GM12873 (cell line): ENCODE measurements at regions not wholly inside any gene's neighbourhood (a gene's known extent, or its start where the extent isn't known, plus 50 kb on each side); places are given as distances from the start of the nearest gene placed in this dataset.

Source experiments
- CTCF ChIP-seq: IDR thresholded peaks from 2 replicates; pipeline ENCODE4 v1.5.1; 2012; ENCODE audit warnings: low read depth, mild to moderate bottlenecking, moderate library complexity, low read length, control low read depth; ENCODE audit not compliant: insufficient read depth; ENCODE audit errors: missing control alignments

GRCh38 chr4:90069151-90069550 is 58.0 kb upstream of the CCSER1 start:
- TF ChIP-seq CTCF = no peak

DNA sequence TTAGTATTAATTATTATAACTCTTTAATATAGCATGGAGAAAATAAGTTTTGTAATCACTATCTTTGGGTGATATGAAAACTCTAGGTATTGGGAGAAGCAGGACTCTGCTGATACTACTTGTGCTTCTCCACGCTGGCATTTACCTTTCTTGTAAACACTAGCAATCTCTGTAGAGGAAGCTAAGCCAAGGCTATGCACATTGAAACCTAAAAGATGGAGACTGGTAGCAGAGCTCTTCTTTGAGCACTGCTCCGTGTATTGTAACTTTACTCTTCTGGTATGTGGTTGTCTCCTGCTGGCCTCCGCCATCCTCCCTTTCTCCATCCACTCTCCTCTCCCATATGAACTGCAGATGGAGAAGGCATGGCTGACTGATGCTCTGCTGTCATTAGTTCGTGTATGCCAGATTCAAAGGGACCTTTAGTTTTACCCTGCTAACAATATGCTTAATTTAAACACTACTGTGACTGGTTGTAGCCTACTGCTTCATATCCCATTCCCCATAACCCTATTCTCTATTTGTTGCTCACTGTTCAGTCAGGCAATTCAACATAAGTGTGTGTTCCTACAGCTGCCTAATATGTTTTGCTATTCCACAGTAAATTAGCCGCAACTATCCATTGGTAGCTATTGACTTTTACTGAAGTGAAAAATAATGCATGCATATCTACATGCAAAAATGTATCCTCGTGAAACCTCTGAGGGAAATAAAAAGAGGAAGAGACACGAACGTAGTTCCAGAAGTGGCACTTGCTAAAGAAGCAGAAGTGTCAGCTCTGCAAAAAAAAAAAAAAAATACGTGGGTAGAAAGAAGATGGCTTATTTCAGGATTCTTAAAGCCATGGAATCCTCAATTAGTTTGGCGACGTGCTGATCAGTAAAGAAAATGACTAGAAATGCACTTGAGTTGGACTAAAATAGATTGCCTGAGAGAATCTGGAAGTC is 55.6 kb upstream of the CCSER1 start:
- TF ChIP-seq CTCF = no peak

DNA sequence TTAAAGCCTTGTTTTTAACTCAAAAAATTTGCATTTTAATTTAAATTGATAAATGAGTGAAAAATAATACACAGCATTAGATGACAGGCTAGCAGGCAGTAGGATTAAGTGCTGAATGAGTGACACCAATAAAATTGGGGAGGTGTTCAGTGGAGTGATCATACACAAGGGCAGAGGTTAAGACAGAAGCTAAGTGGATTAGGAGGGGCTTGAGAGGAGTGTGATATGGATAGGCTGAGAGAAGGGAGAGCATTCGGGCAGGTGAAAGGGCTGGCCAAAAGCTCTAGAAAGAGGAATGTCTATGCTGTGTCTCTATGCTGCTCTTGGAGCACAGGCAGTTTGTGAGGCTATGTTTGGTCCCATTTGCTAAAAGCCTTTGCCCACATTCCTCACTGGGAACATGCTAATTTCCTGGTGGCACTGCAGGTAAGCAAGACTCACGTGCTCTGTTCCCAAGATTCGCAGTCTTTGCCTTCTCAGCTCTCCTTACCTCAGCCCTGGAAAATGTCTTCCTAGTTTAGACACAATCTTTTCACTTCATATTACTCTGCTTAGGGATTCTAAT is 52.8 kb upstream of the CCSER1 start:
- no peak for TF ChIP-seq CTCF
